ENCODE measurements at regions not wholly inside any gene's neighbourhood (a gene's known extent, or its start where the extent isn't known, plus 50 kb on each side); places are given as distances from the start of the nearest gene placed in this dataset.

- no peak overlapping the region for H3K4me3 ChIP-seq (ENCODE audit: low read length)
- no peak for DNase-seq (ENCODE audit: low read depth, low spot score)
Measured at GRCh38 chr2:211114826-211115455, 558.5 kb downstream of the CPS1 start.

- no peak overlapping the region for H3K4me3 ChIP-seq (ENCODE audit: low read length)
- no peak for DNase-seq (ENCODE audit: low read depth, low spot score)
Measured at GRCh38 chr2:211117026-211117425, 560.6 kb downstream of the CPS1 start.

- no peak for DNase-seq (ENCODE audit: low read depth, low spot score)
- H3K4me3 ChIP-seq (ENCODE audit: low read length): no peak overlapping the region
Measured at GRCh38 chr2:211126256-211126655, 569.9 kb downstream of the CPS1 start.

GRCh38 chr2:211127501-211127900 is 571.1 kb downstream of the CPS1 start:
- no peak for DNase-seq (ENCODE audit: low read depth, low spot score)
- H3K4me3 ChIP-seq (ENCODE audit: low read length): no peak overlapping the region

GRCh38 chr2:211128287-211128686 is 571.9 kb downstream of the CPS1 start:
- no peak overlapping the region for H3K4me3 ChIP-seq (ENCODE audit: low read length)
- DNase-seq (ENCODE audit: low read depth, low spot score): no peak

GRCh38 chr2:211129798-211130197 is 573.4 kb downstream of the CPS1 start:
- H3K4me3 ChIP-seq (ENCODE audit: low read length): no peak overlapping the region
- no peak for DNase-seq (ENCODE audit: low read depth, low spot score)

- DNase-seq (ENCODE audit: low read depth, low spot score): no peak
Measured at GRCh38 chr2:211132046-211132445, 575.6 kb downstream of the CPS1 start.

GRCh38 chr2:211132573-211132972 is 576.2 kb downstream of the CPS1 start:
- no peak overlapping the region for H3K4me3 ChIP-seq (ENCODE audit: low read length)
- DNase-seq (ENCODE audit: low read depth, low spot score): no peak

More at GRCh38 chr2:211132046-211132445, 575.6 kb downstream of the CPS1 start:
- H3K4me3 ChIP-seq (ENCODE audit: low read length): no peak overlapping the region

- no peak for DNase-seq (ENCODE audit: low read depth, low spot score)
- H3K4me3 ChIP-seq (ENCODE audit: low read length): no peak overlapping the region
Measured at GRCh38 chr2:211133766-211134165, 577.4 kb downstream of the CPS1 start.

- H3K4me3 ChIP-seq (ENCODE audit: low read length): no peak overlapping the region
Measured at GRCh38 chr2:211138551-211138950, 582.2 kb downstream of the CPS1 start.

GRCh38 chr2:211141646-211142045 is 585.2 kb downstream of the CPS1 start:
- DNase-seq (ENCODE audit: low read depth, low spot score): no peak
- no peak overlapping the region for H3K4me3 ChIP-seq (ENCODE audit: low read length)

More at GRCh38 chr2:211138551-211138950, 582.2 kb downstream of the CPS1 start:
- no peak for DNase-seq (ENCODE audit: low read depth, low spot score)

- no peak overlapping the region for H3K4me3 ChIP-seq (ENCODE audit: low read length)
- DNase-seq (ENCODE audit: low read depth, low spot score): no peak
Measured at GRCh38 chr2:211144078-211144477, 587.7 kb downstream of the CPS1 start.

GRCh38 chr2:211144974-211145665 is 588.7 kb downstream of the CPS1 start:
- H3K4me3 ChIP-seq (ENCODE audit: low read length): no peak overlapping the region
- no peak for DNase-seq (ENCODE audit: low read depth, low spot score)

GRCh38 chr2:211149731-211150130 is 593.3 kb downstream of the CPS1 start:
- DNase-seq (ENCODE audit: low read depth, low spot score): no peak
- H3K4me3 ChIP-seq (ENCODE audit: low read length): no peak overlapping the region

GRCh38 chr2:211157211-211157610 is 600.8 kb downstream of the CPS1 start:
- no peak for DNase-seq (ENCODE audit: low read depth, low spot score)
- no peak overlapping the region for H3K4me3 ChIP-seq (ENCODE audit: low read length)

- no peak overlapping the region for H3K4me3 ChIP-seq (ENCODE audit: low read length)
- peak; percentile 60 for DNase-seq (ENCODE audit: low read depth, low spot score)
Measured at GRCh38 chr2:211157856-211158463, 601.6 kb downstream of the CPS1 start.

GRCh38 chr2:211159972-211160371 is 603.6 kb downstream of the CPS1 start:
- no peak for DNase-seq (ENCODE audit: low read depth, low spot score)
- H3K4me3 ChIP-seq (ENCODE audit: low read length): no peak overlapping the region

GRCh38 chr2:211161236-211161635 is 604.8 kb downstream of the CPS1 start:
- H3K4me3 ChIP-seq (ENCODE audit: low read length): no peak overlapping the region
- no peak for DNase-seq (ENCODE audit: low read depth, low spot score)

- H3K4me3 ChIP-seq (ENCODE audit: low read length): no peak overlapping the region
- no peak for DNase-seq (ENCODE audit: low read depth, low spot score)
Measured at GRCh38 chr2:211162911-211163310, 606.5 kb downstream of the CPS1 start.

- no peak overlapping the region for H3K4me3 ChIP-seq (ENCODE audit: low read length)
- no peak for DNase-seq (ENCODE audit: low read depth, low spot score)
Measured at GRCh38 chr2:211170843-211171242, 614.4 kb downstream of the CPS1 start.

Data from Jurkat, Clone E6-1 (cell line).